UCSD-AML1 (cell line): ENCODE measurements at regions not wholly inside any gene's neighbourhood (a gene's known extent, or its start where the extent isn't known, plus 50 kb on each side); places are given as distances from the start of the nearest gene placed in this dataset.
"Not testable (repeated sequence)": the region's sequence is repeated elsewhere in the genome, so short reads cannot be mapped to it uniquely, and the experiment has no call there.

Source experiments
- DNase-seq: peaks from one replicate; lab custom pipeline; 2025; ENCODE audit not compliant: unreplicated experiment; lab: John Stamatoyannopoulos, UW

DNA sequence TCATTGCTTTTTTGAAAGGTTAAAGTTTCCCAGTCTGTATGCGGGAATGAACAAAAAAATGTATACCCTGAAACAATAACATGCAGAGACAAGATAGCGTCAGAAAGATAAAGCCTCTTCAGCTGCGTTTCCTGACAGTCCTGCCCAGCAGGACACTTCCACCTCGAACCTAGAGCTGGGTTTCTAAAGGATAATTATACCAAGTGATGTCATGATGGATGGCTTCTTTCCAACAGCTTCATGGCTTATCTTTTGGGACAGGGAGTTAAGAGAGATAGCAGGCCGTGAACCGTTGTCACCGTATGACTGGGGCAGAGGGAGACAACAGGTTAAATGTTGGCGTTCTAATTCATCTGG is 267.6 kb upstream of the SGK1 start:
- DNase-seq = no peak

DNA sequence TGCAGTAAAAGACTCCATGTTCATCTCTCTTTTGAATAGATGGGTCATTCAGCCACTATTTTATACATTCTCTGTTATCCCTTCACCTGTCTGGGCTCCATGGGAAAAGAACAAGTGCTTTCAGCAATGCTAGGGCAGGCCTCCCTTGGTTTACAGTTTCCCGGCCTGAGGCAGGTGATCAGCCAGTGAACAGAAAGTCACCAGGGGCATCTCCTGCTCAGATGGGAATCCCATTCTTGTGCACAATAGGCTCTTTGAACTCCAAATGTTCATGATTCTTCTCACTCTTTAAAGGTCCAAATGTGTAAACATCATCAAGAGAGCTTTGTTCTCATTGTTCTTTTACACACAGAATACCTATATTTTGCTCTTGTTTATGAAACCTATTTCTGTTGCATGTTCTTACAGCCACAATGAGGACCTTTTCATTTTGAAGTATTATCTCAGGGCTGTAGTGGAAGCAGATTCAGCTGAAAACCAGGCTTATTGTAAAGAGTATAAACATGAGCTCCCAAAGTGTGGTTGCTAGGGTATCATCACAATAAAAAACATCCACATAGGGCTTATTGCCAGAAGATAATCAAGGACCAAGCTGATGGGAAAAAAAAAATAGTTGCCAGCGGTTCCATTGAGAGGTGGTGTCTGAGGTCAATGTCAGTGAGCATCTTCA is 267.1 kb upstream of the SGK1 start:
- no peak for DNase-seq

DNA sequence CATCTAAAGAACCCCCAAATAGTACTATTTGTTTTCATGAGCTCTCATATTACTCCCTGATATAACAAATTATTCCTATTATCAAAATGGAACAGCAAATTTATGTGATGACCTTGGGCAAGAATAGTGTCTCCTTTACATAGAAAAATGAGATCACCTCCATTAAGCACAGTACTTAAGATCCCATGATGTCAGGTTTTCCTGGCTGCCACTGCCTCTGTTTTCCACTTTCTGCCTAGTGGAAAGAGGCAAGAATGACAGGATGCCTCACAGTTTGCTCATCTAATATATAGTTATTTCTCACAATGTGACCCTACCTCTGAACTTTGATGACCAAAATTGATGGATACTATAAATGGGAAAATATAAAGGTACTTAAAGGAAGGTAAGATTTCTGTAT is 260.1 kb upstream of the SGK1 start:
- no peak for DNase-seq

DNA sequence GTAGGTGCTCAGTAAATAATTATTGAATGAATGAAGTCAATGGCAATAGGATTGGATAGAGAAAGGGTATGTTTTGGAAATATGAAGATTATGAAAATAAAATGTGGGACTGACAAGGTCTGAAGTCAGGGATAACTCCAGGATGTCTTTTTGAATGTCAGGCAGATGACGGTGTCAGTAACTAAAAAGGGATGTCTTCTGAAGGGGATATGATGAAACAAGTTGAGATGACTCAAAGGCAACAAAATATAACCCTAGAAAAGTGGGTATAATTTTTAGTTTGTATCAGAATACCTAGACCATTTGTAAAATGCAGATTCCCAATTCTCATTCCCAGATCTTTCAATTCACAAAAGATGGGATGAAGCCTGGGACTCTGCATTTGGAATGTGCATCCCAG is 257.3 kb upstream of the SGK1 start:
- no peak for DNase-seq

DNA sequence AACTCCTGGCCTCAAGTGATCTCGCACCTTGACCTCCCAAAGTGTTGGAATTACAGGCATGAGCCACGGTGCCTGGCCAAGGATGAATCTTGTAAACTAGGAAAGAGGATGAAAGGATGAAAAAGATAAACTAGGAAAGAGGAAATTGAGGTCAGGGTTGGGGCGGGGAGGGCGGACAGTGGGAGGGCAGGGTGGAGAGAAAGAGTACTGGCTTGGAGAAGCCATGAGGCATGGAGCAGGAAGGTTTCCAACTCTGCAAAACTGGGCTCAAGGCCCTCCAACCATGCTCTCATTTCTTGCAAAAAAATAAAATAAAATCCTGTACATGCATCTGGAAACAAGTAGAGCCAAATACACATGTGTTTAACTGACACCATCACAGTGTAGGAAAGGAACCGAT is 256.6 kb upstream of the SGK1 start:
- DNase-seq = peak; percentile 11

DNA sequence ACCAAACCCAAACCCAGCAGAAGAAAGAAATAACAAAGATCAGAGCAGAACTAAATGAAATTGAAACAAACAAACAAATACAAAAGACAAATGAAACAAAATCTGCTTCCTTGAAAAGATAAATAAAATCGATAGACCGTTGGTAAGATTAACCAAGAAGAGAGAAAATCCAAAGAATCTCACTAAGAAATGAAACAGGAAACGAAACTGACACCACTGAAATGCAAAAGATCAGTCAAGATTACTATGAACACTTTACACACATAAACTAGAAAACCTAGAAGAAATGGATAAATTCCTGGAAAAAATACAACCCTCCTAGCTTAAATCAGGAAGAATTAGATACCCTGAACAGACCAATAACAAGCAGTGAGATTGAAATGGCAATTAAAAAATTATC is 252.1 kb upstream of the SGK1 start:
- DNase-seq = not testable (repeated sequence)

DNA sequence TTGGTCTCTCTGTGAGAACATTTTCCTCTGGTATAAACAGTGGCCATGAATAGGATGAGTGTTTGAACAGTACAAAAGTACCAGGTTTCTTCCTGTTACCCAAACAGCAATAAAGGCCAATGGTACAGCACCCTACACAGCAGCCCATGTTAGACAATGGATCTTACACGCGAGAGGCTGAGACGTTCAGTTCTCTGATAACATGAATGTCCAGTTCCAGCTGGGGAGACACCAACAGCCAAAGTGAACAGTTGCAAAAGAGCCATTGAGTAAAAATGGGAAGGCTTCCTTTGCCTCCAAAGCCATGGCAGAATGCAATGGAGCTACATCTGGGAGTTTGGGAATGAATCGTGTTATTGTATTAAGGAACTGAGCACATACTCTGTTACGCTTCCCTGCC is 246.8 kb upstream of the SGK1 start:
- no peak for DNase-seq

DNA sequence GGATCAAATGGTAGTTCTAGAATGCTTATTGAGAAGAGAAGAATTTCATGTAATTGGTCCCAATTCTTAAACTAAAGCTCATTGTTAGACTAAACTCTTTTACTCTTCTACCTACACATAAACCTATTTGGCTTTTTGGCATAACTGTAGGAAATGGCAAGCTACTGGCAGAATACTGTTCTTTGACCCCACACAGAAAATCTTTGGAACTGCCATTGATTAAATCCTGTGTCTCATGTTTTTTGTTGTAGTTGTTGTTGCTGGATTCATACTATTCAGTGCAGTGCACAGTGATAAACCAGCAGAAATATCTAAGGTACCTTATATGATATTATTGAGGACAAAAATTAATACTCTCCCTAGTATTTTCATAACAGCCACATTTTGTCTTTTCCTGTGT is 242.1 kb upstream of the SGK1 start:
- DNase-seq = no peak

DNA sequence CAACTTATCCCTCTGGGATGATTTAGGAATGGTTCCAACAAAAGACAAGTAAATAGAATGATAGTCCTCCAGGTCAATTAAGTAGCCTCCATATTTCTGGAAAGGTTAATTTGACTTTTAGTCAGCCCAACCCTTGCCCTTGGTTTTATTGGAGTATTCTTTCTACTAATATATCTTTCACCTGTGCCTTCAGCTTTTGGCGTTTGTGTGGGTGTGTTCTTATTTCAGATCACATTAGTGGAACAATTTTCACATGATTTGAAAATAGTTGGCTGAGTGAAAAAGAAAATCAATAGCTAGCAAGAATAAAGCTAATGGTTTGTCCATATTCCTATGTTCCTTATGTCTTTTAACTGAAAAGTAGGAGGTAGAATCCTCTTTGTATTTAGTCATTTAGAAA is 239.6 kb upstream of the SGK1 start:
- no peak for DNase-seq

DNA sequence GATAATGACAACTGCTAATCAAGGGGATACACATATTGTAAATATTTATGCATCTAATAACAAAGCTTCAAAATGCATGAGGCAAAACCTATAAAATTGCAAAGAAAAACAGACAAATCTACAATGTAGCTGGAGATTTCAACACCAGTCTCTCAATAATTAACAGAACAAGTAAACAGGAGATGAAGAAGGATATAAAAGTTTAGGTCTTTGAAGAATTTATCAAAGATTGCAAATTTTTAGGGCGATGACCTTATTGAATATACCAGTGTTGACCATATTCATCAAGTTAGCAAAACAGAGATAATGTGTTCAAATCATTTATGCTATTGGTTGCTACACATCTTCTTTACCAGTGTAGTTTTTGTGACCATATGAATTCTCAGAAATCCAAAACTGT is 237.8 kb upstream of the SGK1 start:
- no peak for DNase-seq

DNA sequence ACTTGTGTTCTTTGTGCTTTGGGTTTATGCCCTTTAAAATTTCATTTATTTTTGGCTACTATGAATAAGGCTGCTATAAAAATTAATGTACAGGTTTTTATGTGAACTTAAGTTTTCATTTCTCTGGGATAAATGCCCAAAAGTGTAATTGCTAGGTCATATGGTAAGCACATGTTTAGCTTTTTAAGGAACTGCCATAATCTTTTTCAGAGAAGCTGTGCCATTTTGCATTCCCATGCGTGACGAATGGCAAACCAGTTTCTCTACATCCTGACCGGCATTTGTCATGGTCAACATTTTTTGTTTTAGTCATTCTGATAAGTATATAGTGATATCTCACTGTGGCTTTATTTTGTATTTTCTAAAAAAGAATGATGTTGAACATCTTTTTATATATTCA is 236.0 kb upstream of the SGK1 start:
- DNase-seq = no peak

DNA sequence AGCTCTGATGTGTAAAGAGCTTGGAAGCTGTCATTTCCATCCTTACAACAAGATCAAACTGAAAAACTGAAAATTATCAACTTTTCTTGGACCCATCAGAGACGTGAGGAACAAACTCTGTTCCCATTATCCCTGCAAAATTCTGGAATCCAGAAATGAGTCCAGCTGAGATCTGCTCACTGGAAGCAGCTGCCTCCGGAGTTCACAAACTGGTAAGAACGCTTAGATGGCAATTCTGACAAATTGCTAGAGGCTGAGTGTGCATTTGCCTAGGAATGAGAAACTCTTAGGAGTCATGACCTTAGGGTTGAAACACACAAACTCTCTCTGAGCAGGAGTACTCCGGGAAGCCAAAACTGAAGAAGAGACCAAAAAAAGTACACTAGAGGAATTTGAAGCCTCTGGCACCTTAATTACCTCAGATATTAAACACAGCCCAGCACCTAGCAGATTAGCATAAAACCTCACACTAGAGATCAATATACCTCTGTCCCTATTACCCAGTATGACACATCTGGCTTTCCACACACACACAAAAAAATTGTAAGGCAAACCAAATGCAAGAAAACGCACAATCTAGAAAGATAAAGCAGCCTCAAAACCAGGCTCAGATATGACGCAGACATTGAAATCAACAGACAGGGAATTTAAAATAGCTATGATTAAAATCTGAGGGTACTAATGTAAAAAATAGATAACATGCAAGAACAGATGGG is 233.5 kb upstream of the SGK1 start:
- no peak for DNase-seq

DNA sequence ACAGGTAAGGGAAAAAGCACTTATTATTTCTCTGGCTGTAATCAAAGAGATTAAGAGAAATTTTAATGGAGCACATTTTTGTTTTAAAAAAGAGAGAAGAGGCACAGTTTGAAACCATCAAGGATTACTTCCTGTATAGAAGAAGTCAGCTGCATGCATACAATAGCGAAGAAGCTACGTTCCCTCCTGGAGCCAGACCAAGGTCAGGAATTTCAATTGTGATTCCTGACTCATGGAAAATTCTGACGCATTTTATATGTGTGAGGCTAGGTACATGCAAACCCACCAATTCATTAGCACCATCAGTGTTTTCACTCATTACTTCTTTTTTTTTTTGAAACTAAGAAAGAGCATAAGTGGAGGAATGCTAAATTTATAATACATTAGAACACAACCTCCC is 232.7 kb upstream of the SGK1 start:
- no peak for DNase-seq

DNA sequence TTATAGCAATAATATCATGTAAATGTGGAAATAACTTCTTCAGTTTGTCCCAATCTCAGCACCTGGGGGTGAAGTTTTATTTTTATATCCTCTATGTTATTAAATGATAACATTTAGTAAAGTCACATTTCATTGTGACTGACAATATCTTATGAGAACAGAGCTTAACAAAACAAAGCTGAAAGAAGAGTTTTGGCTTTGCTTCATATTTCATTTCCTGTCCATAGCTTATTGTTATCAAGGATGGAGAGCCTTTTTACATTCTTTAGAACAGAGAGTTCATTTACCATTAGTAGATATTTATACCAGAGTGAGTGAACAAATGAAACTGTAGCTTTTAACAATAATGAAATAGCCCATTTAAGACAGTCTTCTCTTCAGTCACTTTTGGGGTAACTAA is 231.9 kb upstream of the SGK1 start:
- no peak for DNase-seq

DNA sequence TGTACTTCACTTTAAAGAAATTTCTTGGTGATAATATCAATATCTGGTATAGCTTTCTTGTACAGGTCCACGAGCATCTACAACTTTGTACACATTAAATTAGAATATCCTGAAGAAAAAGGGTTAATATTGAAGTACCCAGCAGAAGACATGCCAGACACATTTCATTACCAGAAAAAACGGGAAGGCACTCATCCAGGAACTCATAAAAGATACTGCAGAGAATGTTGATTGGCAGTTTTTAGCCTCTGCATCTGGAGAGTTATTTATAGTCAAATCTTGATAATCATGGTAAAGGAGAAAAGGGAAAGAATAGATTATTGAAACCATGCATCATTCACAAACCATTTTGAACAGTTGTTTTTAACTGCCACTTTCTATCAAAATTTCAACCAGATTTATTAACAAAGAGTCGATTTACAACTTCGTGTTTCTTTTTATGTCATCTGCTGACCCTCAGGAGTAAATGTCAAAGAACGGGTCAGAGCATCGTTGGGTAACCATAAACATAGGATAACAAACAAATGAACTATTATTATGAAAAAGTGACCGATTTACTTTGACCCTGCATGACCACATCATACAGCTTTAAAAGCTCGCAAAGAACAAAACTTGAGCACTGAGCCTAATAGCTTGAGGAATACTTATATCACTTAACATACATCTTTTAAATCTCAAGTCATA is 229.2 kb upstream of the SGK1 start:
- DNase-seq = no peak

DNA sequence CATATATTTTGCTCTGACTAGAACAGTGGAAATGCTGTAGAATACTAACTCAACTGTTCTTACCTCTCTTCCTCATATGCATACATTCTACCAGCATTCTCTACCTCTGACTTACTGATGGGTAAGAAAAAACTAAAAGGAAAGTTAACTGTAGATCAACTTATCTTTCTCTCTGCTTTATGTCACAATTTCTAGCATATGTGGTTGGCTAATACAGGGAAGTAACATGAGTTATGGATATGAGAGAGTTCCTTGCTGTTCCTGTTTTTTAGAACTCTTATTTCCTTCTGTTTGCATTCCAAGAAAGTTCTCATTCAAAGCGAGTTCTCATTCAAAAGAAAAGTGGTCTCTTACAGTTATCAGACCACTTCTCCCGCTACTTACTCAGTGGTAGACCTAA is 226.8 kb upstream of the SGK1 start:
- no peak for DNase-seq

DNA sequence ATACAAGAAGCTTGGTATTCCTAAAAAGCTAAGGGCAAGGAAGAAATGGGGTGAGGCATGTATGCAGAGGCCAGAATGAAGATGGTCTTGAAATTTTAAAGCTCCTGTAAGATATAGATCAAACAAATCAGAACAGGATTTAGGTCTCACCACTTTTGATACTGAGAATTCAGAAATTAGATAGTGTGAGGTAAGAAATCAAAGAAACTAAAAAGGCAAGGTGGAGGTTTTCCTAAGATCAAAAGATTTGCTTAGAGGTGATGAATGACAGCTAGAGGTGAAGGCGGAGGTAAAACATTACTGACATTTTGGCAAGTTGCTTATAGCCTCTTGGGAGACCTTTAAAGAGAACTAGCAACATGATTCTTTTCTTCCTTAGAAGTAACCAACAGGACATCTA is 225.2 kb upstream of the SGK1 start:
- no peak for DNase-seq

DNA sequence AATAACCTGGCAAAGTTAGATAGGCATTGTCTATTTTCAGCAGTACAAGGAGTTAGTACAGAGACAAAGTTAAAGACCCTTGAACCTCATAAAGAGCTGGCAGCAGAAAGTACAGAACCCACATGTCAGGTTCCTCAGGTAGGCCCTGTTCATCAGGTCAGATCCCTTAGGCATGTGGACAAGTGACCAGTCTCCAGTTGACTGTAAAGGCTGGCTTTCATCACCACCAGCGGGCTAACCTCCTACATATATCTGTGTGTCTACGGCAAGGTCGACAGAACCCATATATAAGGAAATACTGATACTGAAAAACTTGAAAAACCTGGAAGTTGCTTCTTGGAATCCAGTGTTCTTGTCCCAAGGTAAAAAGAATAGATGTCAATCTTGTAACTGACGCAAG is 223.1 kb upstream of the SGK1 start:
- DNase-seq = no peak

DNA sequence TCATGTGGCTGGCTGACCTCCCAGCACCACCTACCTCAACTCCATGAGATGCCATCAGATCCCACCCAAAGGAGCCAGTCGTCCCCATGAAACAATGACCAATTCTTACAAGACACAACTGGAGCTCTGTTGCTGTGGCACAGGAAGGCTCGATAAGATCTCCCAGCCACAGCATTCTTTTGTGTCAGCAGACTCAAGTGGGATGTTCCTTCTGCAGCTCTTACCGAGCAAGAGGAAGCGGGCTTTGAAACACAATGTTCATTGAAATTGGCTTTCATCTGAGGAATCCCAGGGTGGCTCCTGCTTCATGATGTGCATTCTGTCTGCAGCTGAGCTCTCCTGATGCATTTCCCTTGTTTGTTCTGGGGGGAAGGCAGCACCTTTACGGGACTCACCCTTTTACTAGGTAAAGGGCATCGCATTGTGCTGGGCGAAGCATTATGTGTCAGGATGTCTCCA is 222.0 kb upstream of the SGK1 start:
- DNase-seq = peak; percentile 15

DNA sequence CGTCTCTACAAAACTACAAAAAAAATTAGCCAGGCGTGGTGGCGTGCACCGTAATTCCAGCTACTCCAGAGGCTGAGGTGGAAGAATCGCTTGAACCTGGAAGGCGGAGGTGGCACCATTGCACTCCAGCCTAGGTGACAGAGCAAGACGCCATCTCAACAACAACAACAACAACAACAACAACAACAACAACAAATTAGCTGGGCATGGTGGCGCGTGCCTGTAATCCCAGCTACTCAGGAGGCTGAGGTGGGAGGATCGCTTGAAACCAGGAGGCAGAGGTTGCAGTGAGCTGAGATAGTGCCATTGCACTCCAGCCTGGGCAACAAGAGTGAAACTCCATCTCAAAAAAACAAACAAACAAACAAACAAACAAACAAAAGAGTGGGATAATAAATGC is 219.9 kb upstream of the SGK1 start:
- not testable (repeated sequence) for DNase-seq

DNA sequence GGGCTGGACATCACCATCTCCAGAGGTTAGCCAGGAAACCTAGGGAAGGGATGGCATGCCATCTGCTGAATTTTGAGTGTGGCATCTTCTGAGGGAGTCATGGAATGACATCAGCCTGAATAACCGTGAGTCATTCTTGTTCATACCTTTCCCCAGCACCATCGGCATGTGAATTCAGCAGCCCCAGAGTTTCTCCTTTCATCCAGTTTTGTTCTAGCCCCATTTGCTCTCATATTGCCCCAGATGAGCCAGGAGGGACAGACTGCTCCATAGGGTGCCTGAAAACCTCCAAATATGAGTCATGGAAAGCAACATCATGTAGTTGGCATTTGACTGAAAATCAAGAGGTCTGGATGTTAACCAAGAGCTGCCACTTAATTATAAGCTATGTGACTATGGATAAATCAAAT is 219.2 kb upstream of the SGK1 start:
- DNase-seq = no peak

DNA sequence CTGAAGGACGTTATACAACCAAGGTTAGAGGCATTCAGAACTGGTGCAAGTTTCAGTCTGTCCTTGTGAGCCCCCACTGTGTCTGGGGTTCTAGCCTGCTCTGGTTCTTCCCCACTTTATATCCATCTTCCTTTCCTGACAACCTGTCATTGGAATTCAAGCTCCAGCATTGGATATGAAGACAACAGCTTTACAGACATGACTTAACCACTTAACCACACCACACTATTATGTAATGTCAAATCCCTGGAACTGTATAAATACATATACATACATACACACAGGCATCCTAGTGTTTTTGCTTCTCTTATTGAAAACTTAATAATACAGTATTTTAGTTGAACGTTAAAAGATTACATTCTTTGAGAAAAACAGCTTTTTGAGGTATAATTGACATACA is 217.9 kb upstream of the SGK1 start:
- DNase-seq = no peak
